Heart left ventricle (tissue), 13 donors: ENCODE measurements at regions not wholly inside any gene's neighbourhood (a gene's known extent, or its start where the extent isn't known, plus 50 kb on each side); places are given as distances from the start of the nearest gene placed in this dataset.

Experiments used
- CTCF ChIP-seq, 12 donors: fragments of 200-600 bp; sonication (generic) in 4 of 12; IDR thresholded peaks; one replicate each; pipeline versions ENCODE4 v1.5.0 to v1.8.0; 2018 to 2022; ENCODE audit warnings: antibody characterized with exemption in 12 of 12, mild to moderate bottlenecking in 5 of 12
- POLR2A ChIP-seq, 2 donors: fragments of 450-650 bp; IDR thresholded peaks; one replicate each; pipeline ENCODE4 v1.6.1; 2017; ENCODE audit warnings: antibody characterized with exemption in 2 of 2, mild to moderate bottlenecking in 2 of 2, moderate library complexity in 2 of 2
- donor health status: ischemic (EF 13 %, LVEDD 7.1; RV severe dilation, severe dysfunction).
- donor health status: DM: no; HTN: yes; CAD: no.
- donor health status: DM: no; HTN: no; CAD: no.
- donor health status: ischemic (EF 25% LVEDD 6.9; RV normal size, moderate dysfunction).
- donor health status: ischemic (EF 25% LVEDD 5.7; RV mildly dilated, moderate dysfunction).
- donor health status: ischemic (EF 35%, LVEDD 5.7; RV mildly dilated, moderate dysfunction).
- donor health status: nonischemic (EF 11% LVEDD 7.7; RV severe dilation, severe dysfunction).
- donor health status: DM: yes; HTN: yes; CAD: no.
- donor health status: PGD.
- donor health status: ischemic (EF 29% LVEDD 5.4; RV normal size, mild dysfunction).
- donor health status: nonischemic (EF 23%, LVEDD 6.1; RV moderate dilation, normal function).

- TF ChIP-seq CTCF (IDR thresholded peaks at IDR 0.05), result no peak
- no peak for TF ChIP-seq POLR2A (IDR thresholded peaks at IDR 0.05)
These were observed 633.6 kb downstream of the SPRY1 start for GRCh38 chr4:124030147-124030546.
